ENCODE measurements at regions not wholly inside any gene's neighbourhood (a gene's known extent, or its start where the extent isn't known, plus 50 kb on each side); places are given as distances from the start of the nearest gene placed in this dataset.

DNA sequence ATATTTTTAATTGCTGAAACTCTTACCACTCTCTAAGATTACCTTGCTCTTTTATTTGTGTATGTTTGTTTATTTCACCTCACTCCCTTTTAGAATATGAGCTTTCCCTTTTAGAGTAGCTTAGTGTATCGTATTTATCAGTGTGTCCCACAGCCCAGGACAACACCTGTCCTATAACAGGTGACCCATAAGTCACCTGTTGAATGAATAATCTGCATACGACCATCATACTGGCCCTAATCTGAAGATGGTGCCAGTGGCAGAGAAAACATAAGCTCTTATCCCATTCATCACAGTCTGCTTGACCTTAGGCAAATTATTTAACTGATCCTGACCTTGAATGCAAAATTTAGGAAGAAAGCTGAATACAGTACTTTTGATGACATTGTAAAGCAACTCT lies 254.6 kb upstream of the NR2F2 start (continued):
- TF ChIP-seq GABPA (IDR thresholded peaks at IDR 0.05; ENCODE audit: low read depth) = no peak
- TF ChIP-seq MEF2A (IDR thresholded peaks at IDR 0.05; ENCODE audit: borderline replicate concordance, low read depth) = no peak
- no peak for TF ChIP-seq RFX5 (IDR thresholded peaks at IDR 0.05; ENCODE audit: low read length)

GRCh38 chr15:96076350-96076749 lies 254.2 kb upstream of the NR2F2 start:
- H3K9ac ChIP-seq = no peak overlapping the region
- no peak overlapping the region for H3K27ac ChIP-seq (ENCODE audit: low read depth in 2 of 2, low read length in 1 of 2)
- no peaks in the 10 kb centered on the region for H3K4me1 ChIP-seq (ENCODE audit: control insufficient read depth in 1 of 2, insufficient read depth in 2 of 2, low read depth in 1 of 2, low read length in 1 of 2)
- H3K27me3 ChIP-seq (ENCODE audit: insufficient read depth) = no peaks in the 10 kb centered on the region
- H4K20me1 ChIP-seq (ENCODE audit: insufficient read depth) = no peaks in the 10 kb centered on the region
- WGBS (ENCODE audit: low lambda C conversion rate) = 21% methylated on average over 6 of the region's 6 CpGs
- no peaks in the 10 kb centered on the region for H3K9me3 ChIP-seq
- no peaks in the 10 kb centered on the region for H3K9me2 ChIP-seq
- no peak for DNase-seq
- TF ChIP-seq TAF1 (IDR thresholded peaks at IDR 0.05; ENCODE audit: borderline replicate concordance, low read depth, low read length) = no peak
- TF ChIP-seq ELF1 (IDR thresholded peaks at IDR 0.05) = no peak
- TF ChIP-seq EZH2phosphoT487 (IDR thresholded peaks at IDR 0.05; ENCODE audit: borderline replicate concordance, low read depth) = no peak
- TF ChIP-seq FOXJ3 (CRISPR knock-in tag; IDR thresholded peaks at IDR 0.05) = no peak
- TF ChIP-seq NFIC (IDR thresholded peaks at IDR 0.05; ENCODE audit: borderline replicate concordance) = no peak
- no peak for TF ChIP-seq TEAD4 (IDR thresholded peaks at IDR 0.05; ENCODE audit: borderline replicate concordance, insufficient read depth)
- TF ChIP-seq CHD2 (IDR thresholded peaks at IDR 0.05; ENCODE audit: low read length, partially characterized antibody) = no peak
- ChIA-PET CTCF (no interaction called here), POLR2A (no interaction called here)
- H3K36me3 ChIP-seq (replicated peaks in 1 of 2; ENCODE audit: control insufficient read depth in 1 of 2, insufficient read depth in 2 of 2, low read length in 1 of 2) = no peaks in the 10 kb centered on the region
- H2AFZ ChIP-seq (ENCODE audit: low read depth) = no peak overlapping the region
- no peaks in the 10 kb centered on the region for H3F3A ChIP-seq (replicated peaks; ENCODE audit: insufficient read depth)
- H3K4me3 ChIP-seq (ENCODE audit: low read depth in 2 of 2, low read length in 1 of 2) = no peak overlapping the region
- H3K4me2 ChIP-seq = no peak overlapping the region
- H3K79me2 ChIP-seq (ENCODE audit: insufficient read depth) = no peaks in the 10 kb centered on the region

DNA sequence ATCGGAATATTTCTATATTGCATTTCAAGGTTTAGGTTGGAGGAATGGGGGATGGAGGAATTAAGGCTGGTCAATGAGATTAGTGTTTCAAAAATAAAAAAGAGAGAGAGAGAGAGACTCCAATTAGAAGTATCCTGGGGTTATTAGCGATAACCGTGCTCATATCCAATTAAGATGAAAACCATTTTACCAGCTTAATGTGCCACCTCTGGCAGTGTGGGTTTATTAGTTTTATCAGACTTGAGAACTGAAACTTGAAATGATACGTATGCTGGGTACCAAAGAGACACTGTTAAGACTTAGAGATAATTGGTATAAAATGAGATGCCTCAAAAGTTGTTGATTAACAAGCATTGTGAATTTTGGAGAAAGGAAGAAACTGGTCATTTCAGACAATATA lies 251.5 kb upstream of the NR2F2 start:
- H2AFZ ChIP-seq (ENCODE audit: low read depth) = no peak overlapping the region
- ChIA-PET POLR2A (no interaction called here), CTCF (no interaction called here)
- H3K79me2 ChIP-seq (ENCODE audit: insufficient read depth) = no peaks in the 10 kb centered on the region
- H3K9me3 ChIP-seq = no peaks in the 10 kb centered on the region
- no peaks in the 10 kb centered on the region for H3K9me2 ChIP-seq
- no peaks in the 10 kb centered on the region for H3K4me1 ChIP-seq (ENCODE audit: control insufficient read depth in 1 of 2, insufficient read depth in 2 of 2, low read depth in 1 of 2, low read length in 1 of 2)
- no peak overlapping the region for H3K9ac ChIP-seq
- no peaks in the 10 kb centered on the region for H3K27me3 ChIP-seq (ENCODE audit: insufficient read depth)
- 17% methylated on average over 4 of the region's 4 CpGs for WGBS (ENCODE audit: low lambda C conversion rate)
- H3K4me2 ChIP-seq = no peak overlapping the region
- H3K27ac ChIP-seq (ENCODE audit: low read depth in 2 of 2, low read length in 1 of 2) = no peak overlapping the region
- no peak for DNase-seq
- H3K4me3 ChIP-seq (ENCODE audit: low read depth in 2 of 2, low read length in 1 of 2) = no peak overlapping the region
- no peaks in the 10 kb centered on the region for H3K36me3 ChIP-seq (replicated peaks in 1 of 2; ENCODE audit: control insufficient read depth in 1 of 2, insufficient read depth in 2 of 2, low read length in 1 of 2)
- H3F3A ChIP-seq (replicated peaks; ENCODE audit: insufficient read depth) = no peaks in the 10 kb centered on the region
- no peaks in the 10 kb centered on the region for H4K20me1 ChIP-seq (ENCODE audit: insufficient read depth)
- no peak for TF ChIP-seq ZBTB33 (IDR thresholded peaks at IDR 0.05; ENCODE audit: borderline replicate concordance, low read depth)
- no peak for TF ChIP-seq USF2 (IDR thresholded peaks at IDR 0.05; ENCODE audit: borderline replicate concordance, low read depth, low read length)
- TF ChIP-seq USF1 (IDR thresholded peaks at IDR 0.05; ENCODE audit: borderline replicate concordance, low read depth) = no peak
- no peak for TF ChIP-seq JUND (IDR thresholded peaks at IDR 0.05)
- TF ChIP-seq RCOR1 (IDR thresholded peaks at IDR 0.05; ENCODE audit: low read length) = no peak
- no peak for TF ChIP-seq FOXJ3 (CRISPR knock-in tag; IDR thresholded peaks at IDR 0.05)
- no peak for TF ChIP-seq NFIC (IDR thresholded peaks at IDR 0.05; ENCODE audit: borderline replicate concordance)
- TF ChIP-seq TEAD4 (IDR thresholded peaks at IDR 0.05; ENCODE audit: borderline replicate concordance, insufficient read depth) = no peak
- TF ChIP-seq RAD21 (IDR thresholded peaks at IDR 0.05; ENCODE audit: low read length) = no peak
- TF ChIP-seq POLR2AphosphoS5 (IDR thresholded peaks at IDR 0.05; ENCODE audit: low read depth, low read length) = no peak
- no peak for TF ChIP-seq SIN3A (IDR thresholded peaks at IDR 0.05; ENCODE audit: borderline replicate concordance, low read depth, low read length)
- no peak for TF ChIP-seq YY1 (IDR thresholded peaks at IDR 0.05; ENCODE audit: low read depth)
- no peak for TF ChIP-seq TAF1 (IDR thresholded peaks at IDR 0.05; ENCODE audit: borderline replicate concordance, low read depth, low read length)
- TF ChIP-seq GATA2 (CRISPR knock-in tag; IDR thresholded peaks at IDR 0.05) = no peak
- TF ChIP-seq EP300 (IDR thresholded peaks at IDR 0.05; ENCODE audit: borderline replicate concordance in 1 of 2, low read depth in 1 of 2, low read length in 1 of 2) = no peak
- TF ChIP-seq RXRA (IDR thresholded peaks at IDR 0.05; ENCODE audit: borderline replicate concordance, low read depth) = no peak
- TF ChIP-seq IRF3 (IDR thresholded peaks at IDR 0.05; ENCODE audit: low read depth, low read length) = no peak
- no peak for TF ChIP-seq ELF1 (IDR thresholded peaks at IDR 0.05)
- TF ChIP-seq FOSL2 (IDR thresholded peaks at IDR 0.05; ENCODE audit: borderline replicate concordance, low read depth) = no peak
